ENCODE measurements at regions not wholly inside any gene's neighbourhood (a gene's known extent, or its start where the extent isn't known, plus 50 kb on each side); places are given as distances from the start of the nearest gene placed in this dataset.

GRCh38 chr1:213571419-213571818, 416.4 kb upstream of the PROX1 start:
- Histone ChIP-seq H3K27ac (ENCODE audit: low read depth, low read length) (no peak overlapping the region), H4K20me1 (ENCODE audit: insufficient read depth, low read length) (no peaks in the 10 kb centered on the region), H3K79me2 (ENCODE audit: insufficient read depth, low read length) (no peaks in the 10 kb centered on the region), H3K27me3 (ENCODE audit: insufficient read depth, low read length) (no peaks in the 10 kb centered on the region), H3K4me3 (ENCODE audit: insufficient read depth, low read length) (no peak overlapping the region), H3K4me2 (ENCODE audit: insufficient read depth, low read length) (no peak overlapping the region), H2AFZ (ENCODE audit: low read length) (no peak overlapping the region), H3K4me1 (ENCODE audit: insufficient read depth, low read length) (no peaks in the 10 kb centered on the region), H3K36me3 (ENCODE audit: insufficient read depth, low read length) (no peaks in the 10 kb centered on the region), H3K9me3 (ENCODE audit: low read depth, low read length) (no peaks in the 10 kb centered on the region)
- TF ChIP-seq CTCF (IDR thresholded peaks at IDR 0.05; ENCODE audit: extremely low read depth, low read depth, low read length), result no peak
- DNase-seq (ENCODE audit: insufficient read length, low spot score, missing footprints), result no peak

DNA sequence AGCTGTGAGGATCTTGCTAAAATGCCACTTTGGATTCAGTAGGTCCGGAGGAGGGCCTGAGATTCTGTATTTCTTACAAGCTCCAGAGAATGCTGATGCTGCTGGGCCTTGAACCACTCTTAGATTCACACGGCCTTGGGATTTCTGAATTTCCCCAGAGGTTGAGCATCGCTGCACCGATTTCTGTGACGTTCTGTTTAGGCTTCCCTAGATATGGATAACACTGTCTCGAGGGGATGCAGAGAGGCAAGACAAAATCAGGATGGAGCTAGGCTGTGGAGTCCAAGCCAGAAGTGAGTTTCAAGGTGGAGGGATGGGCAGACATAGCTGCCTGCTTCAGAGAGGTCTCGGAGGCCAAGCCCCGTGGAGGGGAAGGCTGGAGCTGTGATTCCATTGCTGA, 415.9 kb upstream of the PROX1 start:
- Histone ChIP-seq H3K27me3 (ENCODE audit: insufficient read depth, low read length) (no peaks in the 10 kb centered on the region), H3K9me3 (ENCODE audit: low read depth, low read length) (no peaks in the 10 kb centered on the region), H3K4me1 (ENCODE audit: insufficient read depth, low read length) (no peaks in the 10 kb centered on the region), H3K36me3 (ENCODE audit: insufficient read depth, low read length) (no peaks in the 10 kb centered on the region), H3K4me3 (ENCODE audit: insufficient read depth, low read length) (no peak overlapping the region), H2AFZ (ENCODE audit: low read length) (no peak overlapping the region), H3K79me2 (ENCODE audit: insufficient read depth, low read length) (no peaks in the 10 kb centered on the region), H3K4me2 (ENCODE audit: insufficient read depth, low read length) (no peak overlapping the region), H4K20me1 (ENCODE audit: insufficient read depth, low read length) (no peaks in the 10 kb centered on the region), H3K27ac (ENCODE audit: low read depth, low read length) (no peak overlapping the region)
- TF ChIP-seq CTCF (IDR thresholded peaks at IDR 0.05; ENCODE audit: extremely low read depth, low read depth, low read length), result no peak
- DNase-seq (ENCODE audit: insufficient read length, low spot score, missing footprints), result no peak

DNA sequence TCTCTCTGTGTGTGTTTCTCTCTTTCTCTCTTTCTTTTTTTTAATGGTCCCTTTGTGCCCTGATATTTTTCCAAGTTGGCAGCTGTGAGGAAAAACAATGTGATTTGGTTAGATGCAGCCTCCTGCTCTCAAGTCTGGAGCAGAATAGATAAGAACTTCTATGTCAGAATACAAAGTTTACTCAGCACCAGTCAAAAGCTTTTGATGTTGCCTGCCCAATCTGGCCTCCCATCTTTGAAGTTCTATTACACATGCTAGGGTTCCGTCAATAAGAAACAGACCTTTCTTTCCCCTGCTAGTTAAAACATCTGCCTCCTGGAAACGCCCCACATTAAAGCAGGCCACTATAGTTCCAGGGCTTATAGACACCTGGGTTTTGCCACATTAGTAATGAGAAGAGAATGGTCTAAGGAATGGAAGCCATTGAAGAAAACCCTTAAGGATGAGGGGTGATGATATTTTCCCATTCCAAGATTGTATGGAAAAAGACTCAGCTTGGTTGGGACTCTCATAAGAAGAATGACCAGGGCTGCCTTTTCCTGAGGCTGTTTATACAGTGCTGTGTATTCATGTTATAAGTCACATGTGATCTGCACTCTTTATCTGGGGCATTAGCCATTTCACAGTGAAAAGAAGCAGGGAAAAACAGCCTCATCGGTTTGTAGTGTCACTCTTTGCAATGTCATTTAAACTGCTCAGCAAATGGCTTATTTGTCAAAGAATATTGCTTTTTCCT, 414.7 kb upstream of the PROX1 start:
- Histone ChIP-seq H3K27ac (ENCODE audit: low read depth, low read length) (no peak overlapping the region), H3K4me1 (ENCODE audit: insufficient read depth, low read length) (no peaks in the 10 kb centered on the region), H3K27me3 (ENCODE audit: insufficient read depth, low read length) (no peaks in the 10 kb centered on the region), H3K36me3 (ENCODE audit: insufficient read depth, low read length) (no peaks in the 10 kb centered on the region), H2AFZ (ENCODE audit: low read length) (no peak overlapping the region), H4K20me1 (ENCODE audit: insufficient read depth, low read length) (no peaks in the 10 kb centered on the region), H3K79me2 (ENCODE audit: insufficient read depth, low read length) (no peaks in the 10 kb centered on the region), H3K9me3 (ENCODE audit: low read depth, low read length) (no peaks in the 10 kb centered on the region), H3K4me3 (ENCODE audit: insufficient read depth, low read length) (no peak overlapping the region), H3K4me2 (ENCODE audit: insufficient read depth, low read length) (no peak overlapping the region)
- no peak for TF ChIP-seq CTCF (IDR thresholded peaks at IDR 0.05; ENCODE audit: extremely low read depth, low read depth, low read length)
- no peak for DNase-seq (ENCODE audit: insufficient read length, low spot score, missing footprints)

DNA sequence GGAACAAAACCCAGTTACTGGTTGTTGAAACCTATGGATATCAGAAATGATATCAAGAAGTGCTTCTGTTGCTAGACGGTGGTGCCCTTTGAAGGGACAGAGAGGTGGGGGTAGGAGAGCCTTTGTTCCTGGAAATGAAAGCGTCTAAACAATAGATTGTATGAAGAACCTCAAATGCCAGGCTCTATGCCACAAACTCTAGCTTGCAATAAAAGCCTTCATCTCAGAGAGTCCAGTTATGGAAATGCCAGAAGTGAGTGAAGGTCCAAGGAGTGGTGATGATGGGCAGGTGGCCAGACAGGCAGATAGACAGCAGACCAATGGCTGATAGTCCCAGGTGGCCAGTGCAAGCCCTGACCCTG, 414.1 kb upstream of the PROX1 start:
- Histone ChIP-seq H2AFZ (ENCODE audit: low read length) (no peak overlapping the region), H3K27ac (ENCODE audit: low read depth, low read length) (no peak overlapping the region), H4K20me1 (ENCODE audit: insufficient read depth, low read length) (no peaks in the 10 kb centered on the region), H3K4me2 (ENCODE audit: insufficient read depth, low read length) (no peak overlapping the region), H3K4me1 (ENCODE audit: insufficient read depth, low read length) (no peaks in the 10 kb centered on the region), H3K36me3 (ENCODE audit: insufficient read depth, low read length) (no peaks in the 10 kb centered on the region), H3K79me2 (ENCODE audit: insufficient read depth, low read length) (no peaks in the 10 kb centered on the region), H3K4me3 (ENCODE audit: insufficient read depth, low read length) (no peak overlapping the region), H3K27me3 (ENCODE audit: insufficient read depth, low read length) (no peaks in the 10 kb centered on the region), H3K9me3 (ENCODE audit: low read depth, low read length) (no peaks in the 10 kb centered on the region)
- TF ChIP-seq CTCF (IDR thresholded peaks at IDR 0.05; ENCODE audit: extremely low read depth, low read depth, low read length), result no peak
- DNase-seq (ENCODE audit: insufficient read length, low spot score, missing footprints), result no peak
